GM12872 (cell line): ENCODE measurements at regions not wholly inside any gene's neighbourhood (a gene's known extent, or its start where the extent isn't known, plus 50 kb on each side); places are given as distances from the start of the nearest gene placed in this dataset.

Experiments used
- CTCF ChIP-seq: IDR thresholded peaks from 3 replicates; pipeline ENCODE4 v1.5.1; 2011; ENCODE audit warnings: low read depth, mild to moderate bottlenecking, low read length, moderate library complexity; ENCODE audit not compliant: insufficient read depth

GRCh38 chr5:125160787-125161502 lies 414.5 kb upstream of the ZNF608 start:
- TF ChIP-seq CTCF = no peak

- no peak for TF ChIP-seq CTCF
Observed at GRCh38 chr5:125162714-125163113, 416.3 kb upstream of the ZNF608 start.

GRCh38 chr5:125169396-125169795 lies 423.0 kb upstream of the ZNF608 start:
- TF ChIP-seq CTCF = no peak

GRCh38 chr5:125171641-125172040 lies 425.2 kb upstream of the ZNF608 start:
- no peak for TF ChIP-seq CTCF

GRCh38 chr5:125175348-125176004 lies 429.0 kb upstream of the ZNF608 start:
- no peak for TF ChIP-seq CTCF

GRCh38 chr5:125176005-125176390 lies 429.6 kb upstream of the ZNF608 start:
- TF ChIP-seq CTCF = no peak

GRCh38 chr5:125177340-125177739 lies 430.9 kb upstream of the ZNF608 start:
- no peak for TF ChIP-seq CTCF
